HG03460 (cell line): ENCODE measurements at regions not wholly inside any gene's neighbourhood (a gene's known extent, or its start where the extent isn't known, plus 50 kb on each side); places are given as distances from the start of the nearest gene placed in this dataset.
"Not testable (repeated sequence)": the region's sequence is repeated elsewhere in the genome, so short reads cannot be mapped to it uniquely, and the experiment has no call there.

Experiments used
- ATAC-seq: cut with Tn5 transposase; IDR thresholded peaks from one replicate; pipeline ENCODE4 v1.9.1; 2021; ENCODE audit not compliant: unreplicated experiment

- no peak for ATAC-seq
These were observed 185.5 kb downstream of the NFKBIZ start for GRCh38 chr3:102034639-102035451.

GRCh38 chr3:102036017-102036416 lies 186.7 kb downstream of the NFKBIZ start:
- ATAC-seq = peak; percentile 49

- no peak for ATAC-seq
These were observed 187.2 kb downstream of the NFKBIZ start for GRCh38 chr3:102036472-102036871.

DNA sequence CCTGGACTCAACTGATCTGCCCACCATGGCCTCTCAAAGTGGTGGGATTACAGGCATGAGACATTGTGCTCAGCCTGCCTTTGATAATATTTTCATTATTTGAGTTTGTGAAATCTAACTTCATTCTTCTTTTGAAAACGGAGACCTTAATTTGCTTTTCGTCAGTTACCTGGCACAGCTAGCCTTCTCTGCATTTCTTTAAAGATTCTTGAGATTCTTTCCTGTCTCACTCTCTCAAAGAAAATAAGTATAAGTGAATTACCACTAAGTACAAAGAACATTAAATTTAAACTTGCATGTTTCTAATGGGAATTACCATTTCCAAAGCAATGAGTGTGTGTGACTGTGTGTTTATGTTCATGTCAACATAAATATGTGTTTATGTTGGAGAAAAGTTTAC lies 187.9 kb downstream of the NFKBIZ start:
- no peak for ATAC-seq

- ATAC-seq = no peak
These were observed 188.5 kb downstream of the NFKBIZ start for GRCh38 chr3:102037791-102038190.

GRCh38 chr3:102038477-102039142 lies 189.3 kb downstream of the NFKBIZ start:
- peak; percentile 75 for ATAC-seq

DNA sequence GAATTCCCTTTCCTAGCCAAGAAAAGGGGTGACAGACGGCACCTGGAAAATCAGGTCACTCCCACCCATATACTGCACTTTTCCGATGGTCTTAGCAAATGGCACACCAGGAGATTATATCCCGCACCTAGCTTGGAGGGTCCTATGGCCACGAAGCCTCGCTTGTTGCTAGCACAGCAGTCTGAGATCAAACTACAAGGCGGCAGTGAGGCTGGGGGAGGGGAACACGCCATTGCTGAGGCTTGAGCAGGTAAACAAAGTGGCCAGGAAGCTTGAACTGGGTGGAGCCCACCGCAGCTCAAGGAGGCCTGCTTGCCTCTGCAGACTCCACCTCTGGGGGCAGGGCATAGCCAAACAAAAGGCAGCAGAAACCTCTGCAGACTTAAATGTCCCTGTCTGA lies 190.8 kb downstream of the NFKBIZ start:
- not testable (repeated sequence) for ATAC-seq

DNA sequence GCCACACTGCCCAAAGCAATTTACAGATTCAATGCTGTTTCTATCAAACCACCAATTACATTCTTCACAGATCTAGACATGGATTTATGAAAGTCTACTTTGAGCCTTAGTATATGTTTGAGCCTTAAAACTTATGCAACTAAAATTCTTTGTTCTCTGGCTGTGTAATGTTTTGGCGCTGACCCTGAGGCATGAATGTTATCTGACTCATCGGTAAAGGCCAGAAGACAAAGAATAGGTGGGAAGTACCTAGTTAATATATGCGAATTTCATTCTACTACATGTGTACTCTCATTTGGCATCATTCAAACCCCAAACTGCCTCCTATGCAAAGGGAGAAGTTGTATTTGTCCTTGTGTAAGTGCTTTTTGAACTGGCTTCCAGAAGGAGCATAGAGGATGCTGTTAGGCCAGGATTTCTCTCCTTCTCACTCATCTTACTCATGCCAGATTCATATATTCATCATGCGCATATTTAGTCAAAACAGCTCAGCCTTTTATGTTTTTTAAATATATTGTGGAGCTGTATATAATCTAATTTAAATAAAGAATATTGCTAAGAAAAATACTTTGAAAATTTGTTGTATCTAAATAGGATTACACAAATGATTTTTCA lies 204.2 kb downstream of the NFKBIZ start:
- ATAC-seq = no peak

DNA sequence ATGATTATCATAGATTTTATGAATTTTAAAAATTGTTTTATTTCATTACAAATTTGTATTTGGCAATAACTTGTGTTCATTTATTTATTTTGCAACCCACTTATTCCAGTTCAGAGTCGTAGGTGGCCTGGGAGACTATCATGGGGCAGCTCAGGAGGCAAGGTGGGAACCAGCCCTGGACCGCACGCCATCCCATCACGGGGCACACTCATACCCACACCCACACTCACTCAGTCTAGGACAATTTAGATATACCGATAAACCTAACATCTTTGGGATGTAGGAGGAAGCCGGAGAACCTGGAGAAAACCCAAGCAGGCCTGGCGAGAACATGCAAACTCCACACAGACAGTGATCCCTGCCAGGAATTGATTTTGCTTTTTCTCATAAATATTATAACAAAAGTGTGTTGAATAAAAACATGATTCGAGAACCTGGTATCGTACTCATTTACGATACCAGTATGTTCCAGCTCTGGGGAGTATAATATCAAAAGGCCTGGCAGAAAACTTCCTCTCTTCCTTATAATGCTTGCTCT lies 205.3 kb downstream of the NFKBIZ start:
- ATAC-seq = no peak

DNA sequence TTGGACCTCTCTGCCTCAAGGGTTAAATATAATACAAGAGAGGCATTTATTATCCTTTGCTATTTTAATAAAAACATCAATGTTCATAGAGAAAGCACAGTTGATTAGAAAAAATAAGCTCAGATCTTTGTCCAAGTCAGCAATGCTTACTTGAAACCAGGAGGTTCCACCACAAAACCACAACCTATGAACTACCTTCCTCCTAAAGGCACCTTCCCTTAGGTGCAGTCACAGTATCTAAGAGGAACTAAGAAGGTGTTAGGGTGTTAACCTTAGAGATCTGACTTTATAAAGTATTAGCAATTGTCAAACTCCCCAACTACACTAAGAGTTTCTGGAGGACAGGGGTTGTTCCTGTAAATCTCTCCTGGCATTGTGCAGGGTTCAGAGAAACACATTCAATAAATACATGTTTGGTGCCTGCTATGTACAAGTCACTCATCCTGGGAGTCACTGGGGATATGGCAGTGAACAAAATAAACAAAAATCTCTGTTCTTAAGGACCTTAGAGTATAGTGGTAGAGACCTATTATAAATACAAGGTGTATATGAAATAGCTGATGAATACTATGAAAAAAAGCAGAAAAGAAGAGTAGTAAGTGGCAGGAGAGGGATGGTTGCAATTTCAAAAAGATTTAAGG lies 208.6 kb downstream of the NFKBIZ start:
- ATAC-seq = peak; percentile 71

DNA sequence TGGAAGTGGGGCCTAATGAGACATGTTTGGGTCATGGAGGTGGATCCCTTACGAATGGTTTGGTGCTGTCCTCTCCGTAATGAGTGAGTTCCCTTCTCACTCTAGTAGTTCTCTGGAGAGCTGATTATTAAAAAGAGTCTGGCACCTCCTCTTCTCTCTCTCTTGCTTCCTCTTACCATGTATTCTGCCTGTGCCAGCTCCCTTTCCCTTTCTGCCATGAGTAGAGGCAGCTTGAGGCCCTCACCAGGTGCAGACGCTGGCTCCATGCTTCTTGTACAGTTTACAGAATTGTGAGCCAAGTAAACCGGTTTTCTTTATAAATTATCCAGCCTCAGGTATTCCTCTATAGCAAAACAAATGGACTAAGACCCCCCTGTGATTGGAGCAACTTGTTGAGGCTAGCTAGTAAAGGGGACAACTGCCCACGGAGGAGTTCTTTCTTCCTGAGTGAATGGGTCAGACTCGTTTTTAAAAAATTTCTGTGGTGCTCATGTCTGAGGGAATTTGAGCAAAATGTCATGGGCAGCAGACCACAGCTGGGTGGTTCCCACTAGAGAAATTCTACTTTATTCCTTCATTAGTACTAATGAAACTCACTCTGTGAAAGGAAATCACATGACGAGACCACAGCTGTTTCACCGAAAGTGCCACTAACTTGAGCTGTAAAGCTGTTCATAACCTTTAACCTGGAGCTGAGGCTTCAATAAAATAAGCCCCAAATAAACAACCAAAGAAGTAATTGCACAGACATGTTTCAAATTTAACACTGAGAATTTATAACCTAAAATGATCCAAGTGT lies 210.0 kb downstream of the NFKBIZ start:
- peak; percentile 70 for ATAC-seq

DNA sequence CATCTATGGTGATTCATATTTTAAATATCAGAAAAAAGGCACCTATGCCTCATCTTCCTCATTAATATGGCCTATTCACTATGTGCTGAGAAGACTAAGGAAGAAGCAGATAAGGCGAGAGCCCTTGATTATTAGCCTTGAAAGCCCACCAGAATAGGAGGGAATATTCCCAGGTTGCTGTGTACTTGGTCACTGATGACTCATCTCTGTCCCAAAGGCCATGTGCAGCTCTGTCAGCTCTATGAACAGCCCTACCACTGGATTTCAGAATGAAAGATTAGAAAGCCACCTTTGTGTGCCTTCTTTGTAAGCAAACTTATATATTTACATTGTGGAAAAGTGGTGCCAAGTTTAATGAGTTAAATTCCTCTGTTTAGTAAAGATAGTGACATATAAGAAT lies 211.5 kb downstream of the NFKBIZ start:
- peak; percentile 30 for ATAC-seq

DNA sequence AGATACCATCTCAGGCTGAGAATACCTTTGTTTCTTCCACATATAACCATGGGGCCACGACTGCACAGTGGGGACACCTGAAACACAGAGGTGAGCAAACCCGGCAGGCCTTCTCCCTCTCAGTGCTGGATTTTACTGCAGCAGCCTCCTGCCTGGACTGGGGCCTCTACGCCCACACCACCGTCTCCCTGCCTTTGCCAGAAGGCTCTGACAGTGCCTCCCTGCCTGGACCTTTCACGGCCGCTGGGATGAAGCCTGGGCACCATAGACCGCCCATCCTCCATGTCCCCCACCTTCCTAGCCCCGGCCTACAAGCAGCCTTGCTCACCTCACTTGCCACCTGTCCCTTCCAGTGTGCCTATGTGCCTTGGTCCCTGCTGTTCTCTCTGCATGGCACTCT lies 214.3 kb downstream of the NFKBIZ start:
- no peak for ATAC-seq

GRCh38 chr3:102066470-102066869 lies 217.2 kb downstream of the NFKBIZ start:
- no peak for ATAC-seq

DNA sequence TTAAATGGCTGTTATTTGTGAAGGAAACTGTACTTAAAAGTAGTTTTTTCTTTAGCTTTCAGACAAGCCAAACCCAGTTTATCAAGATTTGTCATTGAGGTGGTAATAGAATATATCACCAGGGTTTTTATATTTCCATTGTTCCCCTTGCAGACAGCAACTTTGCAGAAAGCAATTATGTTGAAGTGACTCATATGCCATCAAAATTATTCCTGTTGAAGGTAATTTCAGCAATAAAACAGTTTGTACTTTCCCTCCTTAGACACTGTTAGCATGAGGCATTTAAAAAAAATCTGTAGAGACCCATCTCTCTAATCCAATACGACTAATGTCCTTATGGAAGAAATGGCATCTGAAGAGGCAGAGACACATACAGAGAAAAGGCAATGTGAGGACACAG lies 219.0 kb downstream of the NFKBIZ start:
- ATAC-seq = no peak

DNA sequence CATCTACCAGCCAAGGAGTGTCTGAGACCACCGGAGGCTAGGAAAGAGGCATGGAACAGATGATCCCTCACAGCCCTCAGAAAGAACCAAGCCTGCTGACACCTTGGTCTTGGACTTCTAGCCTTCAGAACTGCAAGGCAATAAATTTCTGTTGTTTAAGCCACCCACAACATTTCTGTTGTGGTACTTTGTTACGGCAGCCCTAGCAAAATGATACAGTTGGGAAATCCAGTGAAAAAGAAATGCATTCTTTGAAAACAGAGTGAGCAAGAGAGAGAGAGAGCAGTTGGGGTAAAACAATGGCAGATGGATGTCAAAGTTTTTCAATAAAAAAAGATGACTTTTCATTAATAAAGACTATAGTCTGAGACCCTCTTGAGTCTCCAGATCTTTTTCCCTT lies 219.4 kb downstream of the NFKBIZ start:
- ATAC-seq = no peak

DNA sequence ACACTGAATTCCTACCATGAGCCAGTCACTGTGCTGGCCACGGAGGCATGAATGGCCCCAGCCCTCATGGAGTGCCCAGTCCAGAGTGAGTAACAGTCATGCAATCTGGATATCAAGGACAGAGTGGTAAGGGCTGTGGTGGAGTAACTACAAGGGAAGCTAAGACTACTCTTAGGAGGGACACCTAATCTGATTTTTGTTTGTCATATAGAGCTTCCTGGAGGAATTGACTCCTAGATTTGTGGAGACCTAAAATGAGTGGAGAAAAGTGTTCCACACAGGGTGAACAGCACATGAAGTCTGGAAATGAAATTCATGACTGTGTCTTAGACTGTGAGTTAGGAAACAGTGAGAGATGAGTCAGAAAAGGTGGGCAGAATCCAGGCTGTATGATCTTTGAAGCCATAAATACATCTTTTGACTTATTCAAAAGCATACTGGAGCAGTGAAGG lies 219.9 kb downstream of the NFKBIZ start:
- ATAC-seq = no peak

- no peak for ATAC-seq
These were observed 225.6 kb downstream of the NFKBIZ start for GRCh38 chr3:102074946-102075345.

DNA sequence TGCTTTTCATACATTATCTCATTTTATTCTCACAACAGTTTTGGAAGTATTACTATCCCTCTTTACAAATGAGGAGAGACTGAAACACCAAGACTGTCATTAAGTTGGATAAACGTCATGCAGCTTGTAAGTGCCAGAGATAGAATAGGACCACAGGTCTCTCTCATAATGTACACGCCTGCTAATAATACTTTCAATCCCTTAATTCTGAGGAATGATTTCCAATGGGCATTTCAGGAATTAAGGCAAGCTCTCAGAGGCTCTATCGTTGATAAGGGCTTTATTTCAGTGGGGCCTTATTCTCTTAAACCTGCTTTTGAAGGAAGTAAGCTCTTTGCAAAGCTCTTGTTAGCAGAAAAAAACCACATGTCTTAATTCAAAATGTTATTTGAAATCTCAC lies 229.1 kb downstream of the NFKBIZ start:
- no peak for ATAC-seq
